MM.1S (cell line): ENCODE measurements at regions not wholly inside any gene's neighbourhood (a gene's known extent, or its start where the extent isn't known, plus 50 kb on each side); places are given as distances from the start of the nearest gene placed in this dataset.

Experiments
- EZH2 ChIP-seq: fragments of 300-600 bp; sonication (generic); optimal IDR thresholded peaks from 2 replicates; pipeline ENCODE3; 2017; ENCODE audit warnings: low read depth, mild to moderate bottlenecking, antibody characterized with exemption, low read length, mixed read lengths
- EZH2phosphoT487 ChIP-seq: fragments of 300-600 bp; sonication (generic); IDR thresholded peaks from 2 replicates; pipeline ENCODE4 v1.6.1; 2018; ENCODE audit warnings: antibody characterized with exemption, low read length
- TF ChIP-seq, protein P1 (sequence below): fragments of 300-600 bp; sonication (generic); IDR thresholded peaks from 2 replicates; pipeline ENCODE4 v1.5.1; 2016; ENCODE audit warnings: antibody characterized with exemption, low read length, mixed read lengths

DNA sequence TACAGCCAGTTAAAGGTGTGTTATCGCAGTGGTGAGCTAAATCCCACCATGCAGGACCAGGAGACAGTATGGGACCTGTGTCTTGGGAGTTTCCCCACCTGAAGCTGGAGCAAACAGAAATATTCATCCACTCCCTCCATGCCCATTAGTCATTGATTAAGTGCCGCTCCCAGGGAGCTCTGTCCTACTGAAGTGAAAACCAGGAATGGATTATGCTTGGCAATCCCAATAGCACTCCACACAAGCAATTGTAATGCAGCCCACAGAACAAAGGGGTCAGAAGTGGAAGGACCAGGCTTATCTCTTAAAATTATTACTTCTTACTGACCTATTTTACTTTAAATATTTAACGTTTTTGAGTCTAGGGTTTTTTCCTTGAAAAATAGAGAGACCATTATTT lies 1005.4 kb downstream of the ADGRL2 start:
- TF ChIP-seq, protein P1, sequence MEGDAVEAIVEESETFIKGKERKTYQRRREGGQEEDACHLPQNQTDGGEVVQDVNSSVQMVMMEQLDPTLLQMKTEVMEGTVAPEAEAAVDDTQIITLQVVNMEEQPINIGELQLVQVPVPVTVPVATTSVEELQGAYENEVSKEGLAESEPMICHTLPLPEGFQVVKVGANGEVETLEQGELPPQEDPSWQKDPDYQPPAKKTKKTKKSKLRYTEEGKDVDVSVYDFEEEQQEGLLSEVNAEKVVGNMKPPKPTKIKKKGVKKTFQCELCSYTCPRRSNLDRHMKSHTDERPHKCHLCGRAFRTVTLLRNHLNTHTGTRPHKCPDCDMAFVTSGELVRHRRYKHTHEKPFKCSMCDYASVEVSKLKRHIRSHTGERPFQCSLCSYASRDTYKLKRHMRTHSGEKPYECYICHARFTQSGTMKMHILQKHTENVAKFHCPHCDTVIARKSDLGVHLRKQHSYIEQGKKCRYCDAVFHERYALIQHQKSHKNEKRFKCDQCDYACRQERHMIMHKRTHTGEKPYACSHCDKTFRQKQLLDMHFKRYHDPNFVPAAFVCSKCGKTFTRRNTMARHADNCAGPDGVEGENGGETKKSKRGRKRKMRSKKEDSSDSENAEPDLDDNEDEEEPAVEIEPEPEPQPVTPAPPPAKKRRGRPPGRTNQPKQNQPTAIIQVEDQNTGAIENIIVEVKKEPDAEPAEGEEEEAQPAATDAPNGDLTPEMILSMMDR: no peak
- no peak for TF ChIP-seq EZH2
- no peak for TF ChIP-seq EZH2phosphoT487
